ENCODE measurements at regions not wholly inside any gene's neighbourhood (a gene's known extent, or its start where the extent isn't known, plus 50 kb on each side); places are given as distances from the start of the nearest gene placed in this dataset.

GRCh38 chr7:94741179-94741578, 85.2 kb upstream of the SGCE start:
- DNase-seq (ENCODE audit: low read depth, low spot score) (no peak), ATAC-seq (no peak)
- Histone ChIP-seq H3K36me3 (ENCODE audit: control insufficient read depth in 1 of 2, insufficient read depth in 2 of 2, low read length in 2 of 2) (no peaks in the 10 kb centered on the region), H2AFZ (ENCODE audit: low read depth, low read length, poor library complexity, severe bottlenecking) (no peak overlapping the region), H3K4me1 (ENCODE audit: control insufficient read depth in 1 of 2, insufficient read depth in 2 of 2, low read length in 2 of 2) (no peaks in the 10 kb centered on the region), H3K4me3 (replicated peaks in 1 of 2; ENCODE audit: low read depth in 1 of 2, low read length in 2 of 2) (no peak overlapping the region), H3K9me2 (ENCODE audit: insufficient read depth) (no peaks in the 10 kb centered on the region), H3K27ac (ENCODE audit: low read depth, low read length) (no peak overlapping the region), H4K20me1 (ENCODE audit: insufficient read depth) (no peaks in the 10 kb centered on the region), H3K27me3 (ENCODE audit: insufficient read depth, low read length) (no peaks in the 10 kb centered on the region), H3K4me2 (ENCODE audit: low read length) (no peak overlapping the region), H3K79me2 (ENCODE audit: insufficient read depth, low read length) (no peaks in the 10 kb centered on the region), H3K9me3 (ENCODE audit: control insufficient read depth in 1 of 2, insufficient read depth in 1 of 2, low read depth in 1 of 2, low read length in 2 of 2) (no peaks in the 10 kb centered on the region), H3K9ac (ENCODE audit: low read length) (no peak overlapping the region)
- TF ChIP-seq ZBTB33 (IDR thresholded peaks at IDR 0.05; ENCODE audit: extremely low read depth, insufficient replicate concordance, low read length): no peak
- no peak for TF ChIP-seq ZFX (IDR thresholded peaks at IDR 0.05)
- TF ChIP-seq REST (IDR thresholded peaks at IDR 0.05; ENCODE audit: low read depth): no peak
- TF ChIP-seq ATF3 (IDR thresholded peaks at IDR 0.05): no peak
- TF ChIP-seq CEBPB (IDR thresholded peaks at IDR 0.05; ENCODE audit: low read depth): no peak
- no peak for TF ChIP-seq SP1 (IDR thresholded peaks at IDR 0.05; ENCODE audit: low read depth)
- TF ChIP-seq MAX (IDR thresholded peaks at IDR 0.05): no peak
- no peak for TF ChIP-seq SRF (IDR thresholded peaks at IDR 0.05; ENCODE audit: low read depth)
- TF ChIP-seq RAD21 (IDR thresholded peaks at IDR 0.05; ENCODE audit: low read depth): no peak
- TF ChIP-seq FOSL1 (IDR thresholded peaks at IDR 0.05; ENCODE audit: low read depth): no peak
- TF ChIP-seq EZH2 (IDR thresholded peaks at IDR 0.05): no peak
- TF ChIP-seq ZNF274 (IDR thresholded peaks at IDR 0.05; ENCODE audit: low read depth, low read length): no peak
- no peak for TF ChIP-seq ELF1 (IDR thresholded peaks at IDR 0.05; ENCODE audit: borderline replicate concordance, low read depth)
- TF ChIP-seq JUND (IDR thresholded peaks at IDR 0.05): no peak
- TF ChIP-seq SIN3A (IDR thresholded peaks at IDR 0.05; ENCODE audit: low read depth): no peak
- intact Hi-C loops (cut with micrococcal nuclease): no loop called here
- RAD21 ChIA-PET (ENCODE audit: low non-redundant PET in 1 of 2, low total read pairs in 2 of 2, uncharacterized antibody in 2 of 2, unreplicated experiment in 2 of 2): no interaction called here
- POLR2A ChIA-PET: no interaction called here
- BruUV-seq (replicated peaks): no TSS peak
- CTCF ChIA-PET: no interaction called here

Measured in HCT116 (cell line).